RCC 7860 (cell line): ENCODE measurements at regions not wholly inside any gene's neighbourhood (a gene's known extent, or its start where the extent isn't known, plus 50 kb on each side); places are given as distances from the start of the nearest gene placed in this dataset.
"Not testable (repeated sequence)": the region's sequence is repeated elsewhere in the genome, so short reads cannot be mapped to it uniquely, and the experiment has no call there.

ENCODE experiments used
- DNase-seq: peaks from one replicate; pipeline ENCODE4 v3.0.0-alpha.2; 2015; ENCODE audit warnings: low spot score
- FAIRE-seq: peaks from 2 replicates; lab custom pipeline; 2012; peaks lifted over from hg19 to GRCh38; lab: Jason Lieb, UNC

GRCh38 chr6:106885679-106886078, 88.8 kb downstream of the CD24 start:
- FAIRE-seq = no peak
- DNase-seq = no peak

GRCh38 chr6:106884576-106884975, 90.0 kb downstream of the CD24 start:
- FAIRE-seq (no peak), DNase-seq (no peak)

GRCh38 chr6:106883808-106884262, 90.7 kb downstream of the CD24 start:
- DNase-seq (no peak), FAIRE-seq (no peak)

- no peak for FAIRE-seq
These were observed 91.7 kb downstream of the CD24 start for GRCh38 chr6:106882601-106883518.

GRCh38 chr6:106882138-106882537, 92.4 kb downstream of the CD24 start:
- FAIRE-seq (no peak), DNase-seq (no peak)

More at GRCh38 chr6:106882601-106883518, 91.7 kb downstream of the CD24 start:
- DNase-seq = no peak

- FAIRE-seq (no peak), DNase-seq (no peak)
These were observed 93.6 kb downstream of the CD24 start for GRCh38 chr6:106880952-106881351.

- DNase-seq (no peak), FAIRE-seq (no peak)
These were observed 98.7 kb downstream of the CD24 start for GRCh38 chr6:106875782-106876321.

- DNase-seq = no peak
- FAIRE-seq = no peak
These were observed 100.0 kb downstream of the CD24 start for GRCh38 chr6:106874481-106874880.

- no peak for FAIRE-seq
- peak; percentile 66 for DNase-seq
These were observed 102.5 kb downstream of the CD24 start for GRCh38 chr6:106872049-106872448.

- FAIRE-seq = no peak
- DNase-seq = peak; percentile 96
These were observed 103.5 kb downstream of the CD24 start for GRCh38 chr6:106870824-106871717.

- FAIRE-seq (no peak), DNase-seq (peak; percentile 97)
These were observed 104.5 kb downstream of the CD24 start for GRCh38 chr6:106870069-106870468.

GRCh38 chr6:106869203-106869602, 105.3 kb downstream of the CD24 start:
- DNase-seq = no peak
- no peak for FAIRE-seq

- FAIRE-seq = no peak
These were observed 107.5 kb downstream of the CD24 start for GRCh38 chr6:106866875-106867658.

GRCh38 chr6:106862858-106863257, 111.7 kb downstream of the CD24 start:
- DNase-seq (no peak), FAIRE-seq (no peak)

More at GRCh38 chr6:106866875-106867658, 107.5 kb downstream of the CD24 start:
- DNase-seq = no peak

- FAIRE-seq (no peak), DNase-seq (no peak)
These were observed 113.6 kb downstream of the CD24 start for GRCh38 chr6:106860940-106861339.

GRCh38 chr6:106858653-106859092, 115.9 kb downstream of the CD24 start:
- FAIRE-seq (peak; percentile 32), DNase-seq (peak; percentile 49)

- no peak for FAIRE-seq
These were observed 116.5 kb downstream of the CD24 start for GRCh38 chr6:106857771-106858652.

GRCh38 chr6:106857310-106857709, 117.2 kb downstream of the CD24 start:
- not testable (repeated sequence) for FAIRE-seq, DNase-seq

More at GRCh38 chr6:106857771-106858652, 116.5 kb downstream of the CD24 start:
- DNase-seq = no peak

- FAIRE-seq (no peak), DNase-seq (no peak)
These were observed 118.2 kb downstream of the CD24 start for GRCh38 chr6:106856227-106856874.
